Renal pelvis (tissue), 1 donor: ENCODE measurements at regions not wholly inside any gene's neighbourhood (a gene's known extent, or its start where the extent isn't known, plus 50 kb on each side); places are given as distances from the start of the nearest gene placed in this dataset.
"Not testable (repeated sequence)": the region's sequence is repeated elsewhere in the genome, so short reads cannot be mapped to it uniquely, and the experiment has no call there.

Source experiments
- DNase-seq: peaks from one replicate; pipeline ENCODE4 v3.0.0-alpha.2; 2013

DNA sequence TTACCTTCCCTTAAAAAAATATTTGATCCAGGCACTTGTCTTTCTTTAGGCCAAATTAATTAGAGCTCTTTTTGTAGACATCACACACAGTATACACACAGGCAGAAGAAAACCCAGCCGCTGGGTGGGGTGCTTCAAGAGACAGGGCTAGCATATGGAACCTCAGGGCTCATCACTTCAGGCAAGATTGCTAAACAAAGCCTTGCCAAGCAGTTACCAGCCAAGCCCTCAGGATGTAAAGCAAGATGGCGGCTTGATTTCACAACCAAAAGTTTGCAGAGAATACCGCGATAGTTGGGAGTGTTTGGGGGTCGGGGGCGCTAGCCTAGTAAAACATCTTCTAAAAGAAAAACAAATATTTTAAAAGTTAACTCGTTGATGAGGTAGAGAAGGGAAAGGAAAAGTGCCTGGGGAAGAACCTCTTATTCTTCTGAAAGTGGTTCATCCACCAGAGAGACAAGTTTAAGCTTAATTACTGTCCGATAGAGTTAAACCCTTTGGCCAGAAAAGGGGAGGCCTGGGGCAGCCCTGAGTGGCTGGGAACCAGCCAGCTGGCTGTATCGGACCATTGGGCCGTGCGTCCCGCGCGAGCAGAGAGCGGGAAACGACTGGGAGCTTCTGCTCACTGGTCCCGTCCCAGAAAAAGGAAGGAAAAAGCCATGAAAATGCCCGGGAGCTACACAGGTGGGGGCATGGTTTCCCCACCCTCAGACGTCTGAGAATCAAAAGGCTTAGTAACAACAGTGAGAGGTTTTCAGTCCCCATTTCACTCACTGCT is 254.9 kb upstream of the PCDH20 start:
- DNase-seq, result no peak

DNA sequence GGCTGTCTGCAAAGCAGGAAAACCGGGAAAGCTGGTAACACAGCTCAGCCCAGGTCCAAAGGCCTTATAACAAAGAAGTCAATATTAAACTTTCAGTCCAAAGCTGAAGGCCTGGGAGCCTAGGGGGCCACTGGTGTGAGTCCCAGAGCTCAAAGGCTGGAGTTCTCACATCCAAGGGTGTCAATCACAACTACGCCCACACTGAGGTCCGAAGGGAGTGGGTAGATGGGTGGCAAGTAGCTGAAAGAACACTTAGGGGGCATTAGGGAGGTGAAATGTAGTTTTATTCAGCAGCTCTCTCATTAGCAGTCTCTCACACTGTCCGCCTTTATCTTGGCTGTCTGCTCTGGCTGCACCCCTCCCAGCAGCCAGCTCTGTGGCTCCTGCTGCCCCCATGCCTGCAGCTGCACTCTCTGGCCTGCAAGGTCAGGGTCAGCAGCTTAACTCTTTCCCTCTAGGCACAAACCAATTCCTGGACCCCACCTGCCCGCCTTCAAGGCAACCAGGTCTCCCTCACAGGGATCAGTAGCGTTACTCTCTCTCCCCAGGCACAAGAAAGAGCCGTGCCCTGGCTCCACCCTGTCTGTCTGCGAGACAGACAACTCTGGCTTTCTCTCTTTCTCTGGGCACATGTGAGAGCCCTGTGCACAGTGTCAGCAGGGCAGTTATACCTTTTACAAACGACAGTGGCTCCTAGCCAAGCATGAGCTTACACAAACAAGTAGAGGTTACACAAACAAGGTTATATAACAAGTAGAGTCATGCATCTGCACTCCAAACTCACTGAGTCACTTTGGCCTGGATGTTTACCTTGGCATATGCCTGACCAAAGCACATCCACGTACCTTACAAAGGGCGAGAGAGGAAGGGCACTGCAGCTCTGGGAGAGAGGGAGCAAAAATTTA is 249.4 kb upstream of the PCDH20 start:
- no peak for DNase-seq

DNA sequence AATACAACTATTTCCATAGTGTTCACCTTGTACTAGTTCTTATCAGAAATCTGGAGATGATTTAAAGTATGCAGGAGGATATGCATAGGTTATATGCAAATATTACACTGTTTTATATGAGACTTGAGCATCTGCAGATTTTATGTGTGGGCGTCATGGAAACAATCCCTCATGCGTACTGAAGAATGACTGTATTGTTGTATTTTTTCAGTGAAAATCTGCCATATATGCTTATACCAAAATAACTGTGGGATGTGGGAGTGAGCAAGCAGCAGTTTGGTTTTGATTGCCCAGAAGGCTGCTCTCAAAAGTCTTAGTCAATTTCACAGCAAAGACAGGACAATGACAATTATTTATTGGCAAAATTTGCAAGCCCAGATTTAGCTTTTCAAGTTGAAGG is 238.8 kb upstream of the PCDH20 start:
- DNase-seq, result no peak

DNA sequence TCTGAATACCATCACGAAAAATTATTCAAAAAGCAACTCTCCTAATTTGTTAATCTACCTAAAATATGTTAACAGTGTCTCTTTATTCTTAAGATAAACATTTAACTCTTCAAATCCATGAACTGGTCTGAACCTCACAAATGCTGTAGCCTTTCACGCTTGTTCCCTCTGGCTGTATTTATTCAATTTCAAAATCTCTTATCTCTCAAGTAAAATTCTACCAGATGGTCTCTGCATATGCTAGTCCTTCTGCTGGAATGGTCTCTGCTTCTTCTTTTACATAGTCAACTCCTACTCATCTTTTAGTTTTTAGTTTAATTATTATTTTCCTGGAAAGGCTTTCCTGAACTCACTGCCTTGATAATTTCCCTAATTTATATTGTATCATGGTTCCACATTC is 232.9 kb upstream of the PCDH20 start:
- no peak for DNase-seq

DNA sequence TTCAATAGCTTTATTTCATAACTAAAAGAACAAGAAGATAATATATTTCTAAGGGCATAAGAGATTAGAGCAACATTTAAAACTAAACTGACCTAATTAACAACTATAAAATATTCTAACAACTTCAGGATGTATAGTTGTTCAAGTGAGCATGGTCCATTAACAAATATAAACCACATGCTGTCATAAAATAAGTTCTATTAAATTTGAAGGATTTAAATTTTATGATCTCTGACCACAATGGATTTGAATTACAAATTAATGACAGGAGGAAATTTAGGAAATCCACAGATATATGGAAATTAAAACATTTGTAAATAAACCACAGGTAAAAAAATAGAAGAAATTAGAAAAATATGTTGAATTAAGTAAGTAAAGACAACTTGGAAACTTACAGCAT is 196.5 kb upstream of the PCDH20 start:
- no peak for DNase-seq

DNA sequence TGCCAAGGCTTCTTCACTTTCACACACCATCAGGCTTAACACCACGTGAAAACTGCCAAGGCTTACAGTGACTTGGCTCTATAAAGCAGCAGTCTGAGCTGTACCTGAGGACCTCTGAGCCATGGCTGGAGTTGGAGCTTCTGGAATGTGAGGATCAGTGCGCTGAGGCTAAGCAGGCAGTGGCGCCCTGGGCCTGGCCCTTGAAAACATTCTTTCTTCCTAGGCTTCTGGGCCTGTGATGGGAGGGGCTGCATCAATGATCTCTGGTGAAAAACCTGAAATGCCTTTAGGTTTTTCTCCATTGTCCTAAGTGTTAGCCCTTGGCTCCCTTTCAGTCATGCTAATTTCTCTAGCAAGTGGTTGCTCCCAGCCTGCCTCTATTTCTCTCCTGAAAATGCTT is 192.5 kb upstream of the PCDH20 start:
- no peak for DNase-seq

DNA sequence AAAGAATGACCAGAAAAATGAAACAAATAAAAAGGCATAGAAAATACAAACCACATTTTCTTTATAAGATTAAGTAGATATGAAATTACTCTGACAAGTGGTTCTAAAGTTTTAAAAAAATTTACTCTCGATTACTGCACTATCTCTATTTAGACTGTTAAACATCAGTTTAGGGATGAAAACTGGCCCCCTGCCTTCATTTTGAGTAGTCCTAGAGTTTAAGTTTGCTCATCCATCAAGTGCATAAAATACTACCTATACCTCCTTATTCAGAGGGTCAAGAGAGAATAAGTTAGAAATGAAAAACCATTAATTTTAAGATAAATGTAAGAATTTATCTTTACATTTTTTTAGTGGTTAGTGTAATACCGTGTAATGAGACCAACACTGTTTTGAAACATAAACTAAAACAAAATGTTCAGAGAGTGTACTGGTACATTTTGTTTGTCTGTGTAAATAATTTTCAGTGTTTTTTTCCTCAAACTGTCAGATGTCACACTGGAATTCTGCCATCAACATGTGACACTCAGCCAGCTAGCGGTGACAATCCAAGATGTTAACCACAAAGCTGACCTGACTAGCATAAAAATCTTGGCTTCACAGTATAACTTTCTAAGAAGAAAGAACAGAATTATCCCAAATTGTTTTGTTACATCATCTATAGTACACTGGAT is 184.8 kb upstream of the PCDH20 start:
- no peak for DNase-seq

DNA sequence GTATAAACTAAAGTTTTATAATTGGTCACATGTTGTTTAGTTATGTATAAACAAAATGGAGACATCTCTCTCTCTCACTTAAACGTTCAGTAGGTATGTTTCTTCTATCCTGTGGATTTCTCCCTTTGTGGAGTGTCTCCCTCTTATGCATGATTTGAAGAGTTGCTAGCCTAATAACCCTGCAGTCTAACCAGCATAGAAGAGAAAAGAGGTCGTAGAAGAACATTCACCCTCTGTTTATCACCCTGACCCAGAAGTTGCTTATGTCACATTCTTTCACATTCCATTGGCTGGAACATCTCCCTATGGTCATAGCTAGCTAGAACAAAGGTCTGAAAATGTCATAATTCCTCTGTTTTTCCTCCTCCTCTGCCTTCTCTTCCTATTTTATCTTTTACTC is 176.8 kb upstream of the PCDH20 start:
- no peak for DNase-seq

DNA sequence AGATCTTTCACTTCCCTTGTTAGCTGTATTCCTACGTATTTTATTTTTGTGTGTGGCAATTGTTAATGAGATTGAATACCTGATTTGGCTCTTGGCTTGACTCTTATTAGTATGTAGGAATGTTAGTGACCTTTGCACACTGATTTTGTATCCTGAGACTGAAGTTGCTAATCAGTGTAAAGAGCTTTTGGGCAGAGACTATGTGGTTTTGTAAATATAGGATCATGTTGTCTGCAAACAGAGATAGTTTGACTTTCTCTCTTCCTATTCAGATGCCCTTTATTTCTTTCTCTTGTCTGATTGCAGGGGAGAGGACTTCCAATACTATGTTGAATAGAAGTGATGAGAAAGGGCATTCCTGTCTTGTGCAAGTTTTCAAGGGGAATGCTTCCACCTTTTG is 160.3 kb upstream of the PCDH20 start:
- no peak for DNase-seq

DNA sequence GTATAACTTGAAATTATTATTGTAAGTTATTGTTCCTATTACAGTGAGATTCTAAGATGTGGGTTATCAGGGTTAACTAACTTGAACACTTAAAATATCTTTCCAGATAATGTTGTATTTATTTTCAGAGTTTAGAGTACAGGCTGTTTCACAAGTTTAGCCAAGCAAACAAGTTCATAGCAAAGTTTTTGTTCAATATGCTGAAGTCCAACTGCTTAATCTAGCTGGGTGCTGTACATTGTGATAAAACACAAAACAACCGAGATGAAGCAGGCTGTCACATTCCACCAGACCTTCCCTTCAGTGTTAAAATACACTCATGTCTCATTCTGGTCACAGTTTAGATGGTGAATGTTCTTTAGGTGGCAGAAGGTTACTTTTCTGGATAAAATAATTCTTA is 148.0 kb upstream of the PCDH20 start:
- DNase-seq, result no peak

DNA sequence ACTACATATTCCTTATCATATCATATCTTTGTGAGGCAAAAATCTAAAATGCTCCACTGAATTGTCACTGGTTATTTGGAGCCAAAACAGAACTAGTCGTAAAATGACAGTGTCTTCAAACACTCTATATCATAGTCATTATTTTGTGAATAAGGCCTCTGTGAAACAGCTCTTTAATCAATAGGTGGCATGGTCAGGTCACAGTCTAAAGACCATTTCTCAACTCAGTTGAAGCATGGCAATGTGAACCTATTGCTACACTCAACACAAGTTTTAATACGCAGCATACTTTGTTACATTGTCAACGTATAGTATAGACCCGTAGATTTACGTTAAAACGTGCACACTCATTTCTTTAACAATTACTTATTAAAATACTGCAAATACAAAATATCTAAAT is 131.3 kb upstream of the PCDH20 start:
- no peak for DNase-seq

DNA sequence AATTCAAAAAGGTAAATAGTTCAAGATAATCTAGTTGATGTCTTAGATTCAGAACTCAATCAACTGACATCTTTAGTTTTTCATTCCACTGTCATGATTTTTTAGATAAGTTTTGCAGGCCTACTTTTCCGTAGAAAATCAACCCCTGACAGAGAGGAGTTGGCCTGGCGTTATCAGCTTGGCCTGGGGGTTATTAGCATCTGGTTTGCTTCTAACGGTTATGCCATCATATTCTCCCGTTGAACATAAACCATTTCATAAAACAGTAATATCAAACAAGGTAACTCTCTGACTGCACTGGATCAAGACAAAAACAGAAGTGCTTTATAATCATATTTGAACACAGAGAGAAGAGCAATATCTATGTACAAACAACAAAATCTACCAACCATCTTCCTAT is 130.8 kb upstream of the PCDH20 start:
- DNase-seq, result no peak

DNA sequence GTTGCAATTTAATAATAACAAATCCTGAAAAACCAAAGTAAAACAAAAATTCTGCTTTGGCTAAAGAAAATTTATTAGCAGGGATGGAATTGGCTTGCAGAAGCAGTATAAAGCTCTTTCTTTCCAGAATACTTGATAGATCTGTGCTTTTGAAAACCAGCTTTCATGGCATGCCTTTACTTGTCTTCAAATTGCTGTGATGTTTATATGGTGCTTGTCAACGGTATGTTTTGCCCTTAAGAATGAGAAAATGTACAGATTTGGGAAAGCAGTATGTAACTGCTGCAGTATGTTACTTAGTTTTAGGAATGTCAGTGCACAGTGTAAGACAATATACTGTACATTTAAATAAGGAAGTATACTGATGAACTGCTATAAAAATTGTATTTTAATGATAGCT is 120.8 kb upstream of the PCDH20 start:
- no peak for DNase-seq

DNA sequence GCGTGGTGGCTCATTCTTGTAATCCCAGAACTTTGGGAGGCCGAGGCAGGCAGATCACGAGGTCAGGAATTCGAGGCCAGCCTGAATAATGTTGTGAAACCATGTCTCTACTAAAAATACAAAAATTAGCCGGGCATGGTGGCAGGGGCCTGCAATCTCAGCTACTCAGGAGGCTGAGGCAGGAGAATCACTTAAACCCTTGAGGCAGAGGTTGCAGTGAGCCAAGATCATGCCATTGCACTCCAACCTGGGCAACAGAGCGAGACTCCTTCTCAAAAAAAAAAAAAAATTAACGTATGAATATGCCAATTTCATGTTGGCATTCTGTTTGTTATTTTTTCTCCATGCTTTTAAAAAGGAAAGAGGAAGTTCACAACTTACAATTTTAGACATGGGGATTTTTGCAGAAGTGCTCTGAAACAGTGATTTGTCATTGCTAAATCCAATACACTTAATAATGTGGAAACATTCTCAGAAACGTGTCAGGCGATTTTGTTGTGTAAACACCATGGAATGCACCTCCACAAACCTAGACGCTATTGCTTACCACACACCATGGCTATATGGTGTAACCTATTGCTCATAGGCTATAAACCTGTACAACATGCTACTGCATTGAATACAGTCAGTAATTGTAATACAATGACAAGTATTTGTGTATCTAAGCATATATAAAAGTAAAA is 115.9 kb upstream of the PCDH20 start:
- no peak for DNase-seq

DNA sequence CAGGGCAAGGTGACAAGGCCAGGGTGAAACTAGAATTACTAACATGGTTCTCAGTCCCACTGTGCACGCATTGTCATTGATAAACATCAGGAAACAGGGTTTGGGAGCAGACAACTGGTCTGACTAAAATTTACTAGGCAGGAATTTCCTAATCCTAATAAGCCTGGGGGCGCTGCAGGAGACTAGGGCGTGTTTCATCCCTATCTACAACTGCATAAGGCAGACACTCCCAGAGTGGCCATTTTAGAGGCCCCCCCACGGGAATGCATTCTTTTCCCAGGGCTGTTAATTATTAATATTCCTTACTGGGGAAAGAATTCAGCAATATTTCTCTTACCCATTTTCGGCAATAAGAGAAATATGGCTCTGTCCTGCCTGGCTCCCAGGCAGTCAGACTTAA is 103.6 kb upstream of the PCDH20 start:
- DNase-seq, result not testable (repeated sequence)

DNA sequence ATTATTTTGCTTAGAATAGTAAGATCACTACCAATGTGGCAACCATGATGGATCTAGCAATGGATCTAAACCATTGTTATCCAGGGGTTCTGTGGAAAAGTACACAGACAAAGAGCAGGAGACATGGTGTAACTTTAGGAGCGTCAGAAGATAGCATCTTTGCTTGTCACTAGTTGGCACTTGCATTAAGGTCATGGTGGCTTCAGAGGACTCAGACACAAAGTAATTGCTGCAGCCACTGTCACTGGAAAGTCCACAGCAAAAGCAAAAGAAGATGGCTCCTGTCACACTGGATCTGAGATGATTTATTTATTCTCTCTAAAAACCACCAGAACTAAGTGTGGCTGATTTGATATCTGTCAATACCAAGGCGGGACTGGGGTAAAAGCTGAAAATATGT is 93.3 kb upstream of the PCDH20 start:
- DNase-seq, result no peak

DNA sequence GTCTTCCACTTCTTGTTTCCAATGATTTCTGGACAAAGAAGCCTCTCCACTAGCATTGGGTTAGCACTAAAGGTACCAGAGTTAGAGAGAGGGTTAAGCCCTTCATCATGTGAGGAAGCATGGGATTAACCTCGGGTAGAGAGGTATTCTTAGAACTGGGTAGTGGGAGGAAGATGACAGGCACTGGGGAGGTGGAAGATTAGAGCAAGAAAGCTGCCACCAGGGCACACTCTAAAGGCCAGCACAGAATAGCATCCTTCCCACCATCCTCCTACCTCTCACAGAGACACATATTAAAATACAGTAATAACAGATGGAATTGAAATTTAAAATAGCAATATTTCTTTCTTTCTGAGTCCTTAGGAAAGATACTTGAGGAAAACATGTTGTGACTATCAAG is 84.5 kb upstream of the PCDH20 start:
- no peak for DNase-seq

DNA sequence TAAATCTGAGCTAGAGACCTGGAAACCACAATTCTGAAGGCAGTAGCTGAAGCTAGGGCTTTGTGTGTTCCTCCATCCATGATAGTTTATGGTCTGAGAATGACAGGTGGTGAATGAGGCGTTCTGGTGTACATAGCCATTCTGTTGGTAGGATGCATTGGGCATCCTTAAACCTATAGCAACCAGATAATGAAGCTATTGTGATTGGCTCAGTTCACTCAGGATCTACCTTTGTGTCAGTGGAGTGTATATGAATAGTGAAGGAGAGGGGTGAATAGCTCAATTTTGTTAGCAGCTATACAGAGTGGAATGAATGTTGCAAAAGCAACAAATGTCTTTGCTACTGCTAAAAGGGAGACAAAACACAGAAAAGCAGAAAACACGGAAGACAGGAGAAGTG is 80.0 kb upstream of the PCDH20 start:
- DNase-seq, result no peak

DNA sequence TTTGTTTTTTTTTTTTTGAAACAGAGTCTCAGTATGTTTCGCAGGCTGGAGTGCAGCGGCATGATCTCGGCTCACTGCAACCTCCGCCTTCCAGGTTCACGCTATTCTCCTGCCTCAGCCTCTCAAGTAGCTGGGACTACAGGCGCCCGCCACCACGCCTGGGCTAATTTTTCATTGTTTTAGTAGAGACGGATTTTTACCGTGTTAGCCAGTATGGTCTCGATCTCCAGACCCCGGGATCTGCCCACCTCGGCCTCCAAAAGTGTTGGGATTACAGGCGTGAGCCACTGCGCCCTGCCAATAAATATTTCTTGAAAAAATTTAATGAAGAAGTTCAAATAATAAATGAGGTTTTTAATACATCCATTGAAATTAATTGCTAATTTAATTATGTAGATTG is 77.9 kb upstream of the PCDH20 start:
- DNase-seq, result not testable (repeated sequence)

DNA sequence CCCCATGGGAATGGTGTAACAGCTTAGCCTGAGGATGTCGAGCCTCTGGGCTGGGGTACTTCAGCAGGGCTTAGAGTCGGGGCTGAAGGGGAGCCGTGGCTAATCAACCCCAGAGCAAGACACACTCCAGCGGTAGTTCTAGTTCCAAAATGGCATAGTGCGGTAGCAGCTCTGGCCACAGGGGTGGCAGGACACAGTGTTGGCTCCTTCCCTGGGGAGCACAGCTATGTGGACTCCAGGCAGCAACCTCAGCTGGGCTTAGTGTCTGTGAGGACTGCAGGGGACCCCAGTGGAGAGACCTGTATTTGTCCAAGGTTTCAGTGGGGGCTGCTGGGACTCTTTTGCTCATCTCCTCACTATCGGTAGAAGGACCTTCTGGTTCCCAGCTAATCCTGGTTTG is 70.8 kb upstream of the PCDH20 start:
- no peak for DNase-seq

DNA sequence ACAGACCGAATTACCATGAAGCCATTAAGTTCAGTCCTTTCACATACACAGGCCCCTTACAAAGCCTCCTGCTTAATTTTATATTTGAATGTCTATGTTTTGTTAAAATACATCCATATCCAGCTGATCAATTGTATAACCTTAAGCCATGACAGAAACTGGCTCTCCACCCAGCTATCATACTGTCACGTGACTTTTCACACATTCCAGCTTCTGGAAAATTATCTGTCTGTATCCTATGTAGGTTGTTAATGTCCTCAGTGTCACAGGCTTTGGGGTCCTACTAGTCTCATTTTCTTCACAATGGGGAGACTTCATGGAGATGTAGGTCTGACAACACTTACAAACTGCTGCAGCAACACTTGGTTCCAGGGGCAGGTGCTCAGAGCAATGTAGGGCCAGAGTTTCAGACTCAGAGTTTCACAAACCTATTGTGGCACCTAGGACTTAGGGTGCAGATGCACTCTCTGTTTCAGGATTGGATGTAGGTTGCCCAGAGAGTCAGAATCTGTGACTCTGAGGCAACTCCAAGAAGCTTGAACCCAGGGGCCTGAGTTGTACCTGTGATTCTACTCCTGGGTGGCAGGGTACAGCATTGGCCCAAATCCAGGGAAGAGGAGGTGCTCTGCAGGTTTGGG is 69.6 kb upstream of the PCDH20 start:
- DNase-seq, result no peak

DNA sequence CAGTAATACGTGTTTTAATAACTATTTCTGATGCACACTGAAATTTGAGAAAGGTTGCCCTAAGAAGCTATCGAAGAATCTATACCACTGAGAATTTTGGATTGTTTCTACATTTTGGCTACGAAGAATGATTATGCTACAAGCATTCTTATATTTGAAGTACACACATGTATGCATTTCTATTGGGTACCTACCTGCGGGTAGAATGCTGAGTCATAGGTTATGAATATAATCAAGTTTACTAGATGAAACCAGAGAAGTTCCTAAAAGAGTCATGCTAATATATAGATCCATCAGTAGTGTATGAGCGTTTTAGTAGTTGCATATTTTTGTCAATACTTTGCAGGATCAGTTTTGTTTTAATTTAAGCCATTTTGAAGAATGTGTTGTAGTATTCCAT is 62.0 kb upstream of the PCDH20 start:
- DNase-seq, result no peak
